GM12878 (cell line): ENCODE measurements at regions not wholly inside any gene's neighbourhood (a gene's known extent, or its start where the extent isn't known, plus 50 kb on each side); places are given as distances from the start of the nearest gene placed in this dataset.

ENCODE experiments used
- ATAC-seq: fragments of 200-7000 bp; cut with Tn5 transposase; 3 replicates; pipeline ENCODE4 v1.9.1; 2020; ENCODE audit warnings: mild to moderate bottlenecking, moderate library complexity
- BruUV-seq: library from RNA; stranded (reverse); fragments of 400-500 nt; replicated peaks from 2 replicates; lab custom pipeline; 2021; lab: Mats Ljungman, UMichigan
- CTCF ChIA-PET: fragments of 300-600 bp; sonication (Branson Sonifier 250); formaldehyde crosslinking; extraction: SDS; loops from one replicate; lab custom pipeline; 2021; ENCODE audit warnings: inconsistent platforms; lab: Yijun Ruan, JAX
- POLR2A ChIA-PET: fragments of 350-600 bp; formaldehyde crosslinking; extraction: SDS; loops from one replicate; lab custom pipeline; 2021; ENCODE audit warnings: inconsistent platforms; lab: Charles Lee
- RAD21 ChIA-PET: fragments of 300-600 bp; sonication (Branson Sonifier 250); formaldehyde crosslinking; loops from one replicate; lab custom pipeline; 2023; ENCODE audit warnings: antibody characterized with exemption; ENCODE audit not compliant: unreplicated experiment; lab: Charles Lee
- SMC1A ChIA-PET: fragments of 300-600 bp; sonication (Branson Sonifier 250); formaldehyde crosslinking; loops from one replicate; lab custom pipeline; 2023; ENCODE audit not compliant: unreplicated experiment, uncharacterized antibody; lab: Charles Lee
- DNase-seq: peaks from one replicate; pipeline ENCODE4 v3.0.0-alpha.2; 2011; ENCODE audit warnings: low read depth, low spot score
- FAIRE-seq: peaks from 3 replicates; lab custom pipeline; 2011; peaks lifted over from hg19 to GRCh38; lab: Jason Lieb, UNC
- H2AFZ ChIP-seq: 2 replicates; pipeline ENCODE4 v1.6.0; 2011; ENCODE audit warnings: low read depth, low read length, control low read depth; ENCODE audit not compliant: control insufficient read depth
- H3K27ac ChIP-seq: 2 replicates; pipeline ENCODE4 v1.5.1; 2011; ENCODE audit warnings: control low read depth; ENCODE audit not compliant: control insufficient read depth, insufficient read depth
- H3K27me3 ChIP-seq, 2 experiments: replicated peaks in 1 of 2; 2 replicates each; pipeline versions ENCODE4 v1.6.0 to v1.6.1; 2011; ENCODE audit warnings: low read length in 1 of 2; ENCODE audit not compliant: control insufficient read depth in 2 of 2, insufficient read depth in 2 of 2
- H3K36me3 ChIP-seq, 2 experiments: 2 replicates each; pipeline ENCODE4 v1.5.1; 2011; ENCODE audit warnings: low read length in 1 of 2; ENCODE audit not compliant: control insufficient read depth in 2 of 2, insufficient read depth in 2 of 2
- H3K4me1 ChIP-seq: 2 replicates; pipeline ENCODE4 v1.6.1; 2011; ENCODE audit warnings: mild to moderate bottlenecking, low read length, moderate library complexity, mixed read lengths; ENCODE audit not compliant: control insufficient read depth, insufficient read depth
- H3K4me2 ChIP-seq: 2 replicates; pipeline ENCODE4 v1.6.0; 2011; ENCODE audit warnings: control low read depth; ENCODE audit not compliant: control insufficient read depth, insufficient read depth
- H3K4me3 ChIP-seq: fragments of 200-600 bp; sonication (generic); 2 replicates; pipeline ENCODE4 v1.5.1; 2016
- H3K79me2 ChIP-seq: 2 replicates; pipeline ENCODE4 v1.6.0; 2011; ENCODE audit warnings: low read length; ENCODE audit not compliant: control insufficient read depth, insufficient read depth
- H3K9ac ChIP-seq: 2 replicates; pipeline ENCODE4 v1.8.0; 2011; ENCODE audit warnings: low read length, control low read depth, mixed read lengths; ENCODE audit not compliant: control insufficient read depth, insufficient read depth
- H3K9me3 ChIP-seq: replicated peaks from 3 replicates; pipeline ENCODE4 v1.5.1; 2011; ENCODE audit warnings: mild to moderate bottlenecking, low read length; ENCODE audit not compliant: control insufficient read depth, insufficient read depth
- H4K20me1 ChIP-seq: 2 replicates; pipeline ENCODE4 v1.6.0; 2011; ENCODE audit not compliant: control insufficient read depth, insufficient read depth
- ASH2L ChIP-seq: fragments of 300-600, 200-600 bp; sonication (generic); IDR thresholded peaks from 2 replicates; pipeline ENCODE4 v1.6.1; 2017; ENCODE audit warnings: low read depth, mild to moderate bottlenecking, borderline replicate concordance
- CEBPB ChIP-seq, 2 experiments: fragments of 150-350 bp in 1 of 2; IDR thresholded peaks; 2 replicates each; pipeline ENCODE4 v1.6.1; 2012 to 2014; ENCODE audit warnings: low read depth in 2 of 2, low read length in 2 of 2, borderline replicate concordance in 1 of 2, inconsistent platforms in 1 of 2
- CHD1 ChIP-seq: IDR thresholded peaks from 2 replicates; pipeline ENCODE4 v1.6.1; 2012; ENCODE audit warnings: low read depth, low read length, improper control_type of control experiment
- EZH2 ChIP-seq: IDR thresholded peaks from 2 replicates; pipeline ENCODE4 v1.6.1; 2012; ENCODE audit warnings: low read depth, mild to moderate bottlenecking, control low read depth, inconsistent platforms, low read length, borderline replicate concordance; ENCODE audit not compliant: control insufficient read depth
- HDAC2 ChIP-seq: fragments of 200-600 bp; sonication (generic); IDR thresholded peaks from 2 replicates; pipeline ENCODE4 v1.6.1; 2017
- HDGF ChIP-seq: fragments of 450-650 bp; IDR thresholded peaks from 2 replicates; pipeline ENCODE4 v1.6.1; 2016; ENCODE audit warnings: antibody characterized with exemption
- IKZF2 ChIP-seq, 2 experiments: fragments of 450-650 bp; IDR thresholded peaks; 2 replicates each; pipeline ENCODE4 v1.6.1; 2017; ENCODE audit warnings: mild to moderate bottlenecking in 2 of 2, moderate library complexity in 2 of 2
- KAT2A ChIP-seq: conservative IDR thresholded peaks from 2 replicates; pipeline ENCODE4 v1.6.1; 2011; ENCODE audit warnings: low read depth, low read length; ENCODE audit not compliant: control insufficient read depth
- NR2F1 ChIP-seq: fragments of 450-650 bp; conservative IDR thresholded peaks from 2 replicates; pipeline ENCODE4 v1.6.1; 2017; ENCODE audit warnings: mild to moderate bottlenecking
- RUNX3 ChIP-seq: IDR thresholded peaks from 2 replicates; pipeline ENCODE4 v1.6.1; 2012; ENCODE audit warnings: low read length, inconsistent platforms
- SMC3 ChIP-seq: IDR thresholded peaks from 2 replicates; pipeline ENCODE4 v1.6.1; 2011; ENCODE audit warnings: low read length, improper control_type of control experiment, borderline replicate concordance
- TAF1 ChIP-seq: IDR thresholded peaks from 2 replicates; pipeline ENCODE4 v1.6.1; 2011; ENCODE audit warnings: mild to moderate bottlenecking, low read depth, low read length, borderline replicate concordance
- YBX1 ChIP-seq: fragments of 450-650 bp; IDR thresholded peaks from 2 replicates; pipeline ENCODE4 v1.6.1; 2016; ENCODE audit warnings: antibody characterized with exemption
- WGBS: methylation state at CpG from one replicate; pipeline ENCODE4 v1.1.6; 2016; ENCODE audit warnings: low lambda C conversion rate; ENCODE audit not compliant: insufficient replicate concordance, insufficient coverage; ENCODE audit errors: missing lambda C conversion rate; 5-methylcytosine and 5-hydroxymethylcytosine counted together
- in situ Hi-C: fragments of 300-500 bp; cut with MboI; formaldehyde crosslinking; loops from 9 replicates; pipeline ENCODE4 v1.14.3; 2018; ENCODE audit warnings: mixed read lengths
- intact Hi-C: fragments of 100-400 bp; cut with micrococcal nuclease; formaldehyde crosslinking; loops from one replicate; pipeline ENCODE4 v1.14.2; 2022; ENCODE audit not compliant: unreplicated experiment
- TF ChIP-seq, protein P1 (sequence below): fragments of 450-650 bp; IDR thresholded peaks from 2 replicates; pipeline ENCODE4 v1.6.1; 2017; ENCODE audit warnings: mild to moderate bottlenecking, moderate library complexity
- TF ChIP-seq, protein P2 (sequence below): IDR thresholded peaks from 2 replicates; pipeline ENCODE4 v1.6.1; 2011; ENCODE audit warnings: low read depth, mild to moderate bottlenecking, low read length, moderate library complexity, borderline replicate concordance; ENCODE audit errors: extremely low read depth

DNA sequence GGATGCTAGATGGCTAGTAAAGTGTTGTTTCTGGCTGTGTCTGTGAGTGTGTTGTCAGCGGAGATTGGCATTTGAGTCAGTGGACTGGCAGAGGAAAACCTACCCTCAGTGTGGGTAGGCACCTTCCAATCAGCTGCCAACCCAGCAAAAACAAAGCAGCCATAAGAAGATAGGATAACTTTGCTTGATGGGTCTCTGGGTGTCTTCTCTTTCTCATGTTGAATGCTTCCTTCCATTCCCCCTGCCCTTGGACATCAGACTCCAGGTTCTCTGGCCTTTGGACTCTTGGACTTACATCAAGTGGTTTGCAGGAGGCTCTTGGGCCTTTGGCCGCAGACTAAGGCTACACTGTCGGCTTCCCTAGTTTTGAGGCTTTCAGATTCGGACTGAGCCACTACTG lies 429.0 kb upstream of the ZNF804A start:
- no peak overlapping the region for H3K4me3 ChIP-seq
- no peaks in the 10 kb centered on the region for H3K27me3 ChIP-seq
- BruUV-seq = no TSS peak
- TF ChIP-seq CEBPB (IDR thresholded peaks at IDR 0.05; ENCODE audit: borderline replicate concordance in 1 of 2, low read depth in 2 of 2, low read length in 2 of 2) (no peak), YBX1 (no peak), KAT2A (no peak), EZH2 (no peak), CHD1 (no peak)
- no peak overlapping the region for H2AFZ ChIP-seq
- in situ Hi-C loops (no loop called here), intact Hi-C loops (no loop called here)
- ATAC-seq = no peak
- ChIA-PET SMC1A (no interaction called here), CTCF (no interaction called here), POLR2A (no interaction called here), RAD21 (no interaction called here)
- no peaks in the 10 kb centered on the region for H3K79me2 ChIP-seq
- H3K9me3 ChIP-seq = no peaks in the 10 kb centered on the region
- DNase-seq = no peak
- H3K27ac ChIP-seq = no peak overlapping the region
- FAIRE-seq = no peak
- H3K4me1 ChIP-seq = no peaks in the 10 kb centered on the region
- no peaks in the 10 kb centered on the region for H4K20me1 ChIP-seq
- H3K9ac ChIP-seq = no peak overlapping the region
- no peak overlapping the region for H3K4me2 ChIP-seq
- H3K36me3 ChIP-seq = no peaks in the 10 kb centered on the region
- 44% methylated on average over 4 of the region's 4 CpGs for WGBS

DNA sequence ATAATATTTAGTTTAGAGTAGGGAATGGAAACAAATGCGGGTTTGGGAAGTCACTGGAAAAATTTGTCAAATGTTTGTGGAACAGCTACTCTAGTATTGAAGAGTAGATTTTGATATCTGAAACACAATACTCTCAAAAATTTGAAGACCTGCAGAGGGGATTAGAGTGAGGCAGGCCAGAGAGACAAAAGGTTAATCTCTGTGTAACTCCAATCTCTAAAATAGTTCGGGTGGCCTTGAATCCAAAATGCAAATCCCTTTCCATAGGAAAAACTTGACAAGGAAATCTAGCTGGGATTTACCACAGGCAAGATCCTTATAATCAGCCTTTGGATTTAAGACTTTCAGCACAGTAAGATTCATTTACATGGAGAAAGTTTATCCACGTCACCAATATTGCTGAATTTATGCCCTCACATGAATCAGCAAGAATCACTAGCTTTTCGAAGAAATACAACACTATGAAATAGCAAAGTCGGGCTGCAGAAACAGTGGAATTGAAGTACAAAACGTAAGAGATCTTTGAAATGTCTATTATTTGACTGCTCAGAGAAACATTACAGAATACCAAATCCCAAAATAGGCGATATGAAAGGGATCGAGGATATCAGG lies 423.7 kb upstream of the ZNF804A start:
- no peak for ATAC-seq
- ChIA-PET CTCF (no interaction called here), POLR2A (no interaction called here), RAD21 (no interaction called here), SMC1A (interaction anchor here (0.6 kb wide), 1 partner anchor 1666 kb away, joined by 3 read pairs; no protein-coding TSS in a partner anchor)
- no peaks in the 10 kb centered on the region for H3K79me2 ChIP-seq
- intact Hi-C loops = no loop called here
- no peaks in the 10 kb centered on the region for H3K36me3 ChIP-seq
- DNase-seq = no peak
- H3K9me3 ChIP-seq = no peaks in the 10 kb centered on the region
- in situ Hi-C loops = no loop called here
- no peaks in the 10 kb centered on the region for H4K20me1 ChIP-seq
- no peak overlapping the region for H2AFZ ChIP-seq
- no peaks in the 10 kb centered on the region for H3K4me1 ChIP-seq
- no peak overlapping the region for H3K4me3 ChIP-seq
- no peak overlapping the region for H3K27ac ChIP-seq
- whole genome bisulfite sequencing = 14% methylated on average over 8 of the region's 8 CpGs
- H3K4me2 ChIP-seq = no peak overlapping the region
- FAIRE-seq = no peak
- H3K27me3 ChIP-seq = no peaks in the 10 kb centered on the region
- BruUV-seq = no TSS peak
- H3K9ac ChIP-seq = no peak overlapping the region
- TF ChIP-seq HDAC2 (no peak), HDGF (no peak), ASH2L (no peak), NR2F1 (no peak), SMC3 (no peak), IKZF2 (IDR thresholded peaks at IDR 0.05) (no peak), RUNX3 (no peak), TAF1 (no peak)
- TF ChIP-seq, protein P1, sequence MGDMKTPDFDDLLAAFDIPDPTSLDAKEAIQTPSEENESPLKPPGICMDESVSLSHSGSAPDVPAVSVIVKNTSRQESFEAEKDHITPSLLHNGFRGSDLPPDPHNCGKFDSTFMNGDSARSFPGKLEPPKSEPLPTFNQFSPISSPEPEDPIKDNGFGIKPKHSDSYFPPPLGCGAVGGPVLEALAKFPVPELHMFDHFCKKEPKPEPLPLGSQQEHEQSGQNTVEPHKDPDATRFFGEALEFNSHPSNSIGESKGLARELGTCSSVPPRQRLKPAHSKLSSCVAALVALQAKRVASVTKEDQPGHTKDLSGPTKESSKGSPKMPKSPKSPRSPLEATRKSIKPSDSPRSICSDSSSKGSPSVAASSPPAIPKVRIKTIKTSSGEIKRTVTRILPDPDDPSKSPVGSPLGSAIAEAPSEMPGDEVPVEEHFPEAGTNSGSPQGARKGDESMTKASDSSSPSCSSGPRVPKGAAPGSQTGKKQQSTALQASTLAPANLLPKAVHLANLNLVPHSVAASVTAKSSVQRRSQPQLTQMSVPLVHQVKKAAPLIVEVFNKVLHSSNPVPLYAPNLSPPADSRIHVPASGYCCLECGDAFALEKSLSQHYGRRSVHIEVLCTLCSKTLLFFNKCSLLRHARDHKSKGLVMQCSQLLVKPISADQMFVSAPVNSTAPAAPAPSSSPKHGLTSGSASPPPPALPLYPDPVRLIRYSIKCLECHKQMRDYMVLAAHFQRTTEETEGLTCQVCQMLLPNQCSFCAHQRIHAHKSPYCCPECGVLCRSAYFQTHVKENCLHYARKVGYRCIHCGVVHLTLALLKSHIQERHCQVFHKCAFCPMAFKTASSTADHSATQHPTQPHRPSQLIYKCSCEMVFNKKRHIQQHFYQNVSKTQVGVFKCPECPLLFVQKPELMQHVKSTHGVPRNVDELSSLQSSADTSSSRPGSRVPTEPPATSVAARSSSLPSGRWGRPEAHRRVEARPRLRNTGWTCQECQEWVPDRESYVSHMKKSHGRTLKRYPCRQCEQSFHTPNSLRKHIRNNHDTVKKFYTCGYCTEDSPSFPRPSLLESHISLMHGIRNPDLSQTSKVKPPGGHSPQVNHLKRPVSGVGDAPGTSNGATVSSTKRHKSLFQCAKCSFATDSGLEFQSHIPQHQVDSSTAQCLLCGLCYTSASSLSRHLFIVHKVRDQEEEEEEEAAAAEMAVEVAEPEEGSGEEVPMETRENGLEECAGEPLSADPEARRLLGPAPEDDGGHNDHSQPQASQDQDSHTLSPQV = no peak
- TF ChIP-seq, protein P2, sequence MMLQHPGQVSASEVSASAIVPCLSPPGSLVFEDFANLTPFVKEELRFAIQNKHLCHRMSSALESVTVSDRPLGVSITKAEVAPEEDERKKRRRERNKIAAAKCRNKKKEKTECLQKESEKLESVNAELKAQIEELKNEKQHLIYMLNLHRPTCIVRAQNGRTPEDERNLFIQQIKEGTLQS = no peak
